ENCODE measurements at regions not wholly inside any gene's neighbourhood (a gene's known extent, or its start where the extent isn't known, plus 50 kb on each side); places are given as distances from the start of the nearest gene placed in this dataset.
A peak's percentile ranks its signal among the peaks of the same experiment; 100 is the strongest.

- no peak for DNase-seq (ENCODE audit: low read depth, low spot score)
These were observed 52.4 kb upstream of the WDR26 start for GRCh38 chr1:224486801-224487583.

- DNase-seq (ENCODE audit: low read depth, low spot score), result no peak
These were observed 54.4 kb upstream of the WDR26 start for GRCh38 chr1:224488806-224489499.

GRCh38 chr1:224489534-224490365, 55.2 kb upstream of the WDR26 start:
- DNase-seq (ENCODE audit: low read depth, low spot score), result no peak

- no peak for DNase-seq (ENCODE audit: low read depth, low spot score)
These were observed 56.2 kb upstream of the WDR26 start for GRCh38 chr1:224490549-224491537.

DNA sequence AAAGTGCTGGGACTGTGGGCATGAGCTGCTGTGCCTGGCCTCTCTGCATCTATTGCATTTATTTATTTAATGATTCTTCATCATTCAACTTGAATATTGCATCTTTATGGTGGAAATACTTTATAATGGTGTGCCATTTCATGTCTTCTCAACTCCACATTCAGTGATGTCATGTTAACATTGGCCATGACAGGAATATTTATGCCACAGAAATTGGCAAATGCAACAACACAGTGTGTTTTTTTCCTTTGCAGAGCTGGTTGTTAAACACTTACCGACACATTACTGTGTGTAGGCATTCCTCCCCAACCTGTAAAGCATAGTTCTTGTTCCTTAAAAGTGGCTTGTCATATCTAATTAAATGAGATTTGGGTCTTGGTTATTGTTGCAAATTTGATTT, 57.4 kb upstream of the WDR26 start:
- DNase-seq (ENCODE audit: low read depth, low spot score), result no peak

DNA sequence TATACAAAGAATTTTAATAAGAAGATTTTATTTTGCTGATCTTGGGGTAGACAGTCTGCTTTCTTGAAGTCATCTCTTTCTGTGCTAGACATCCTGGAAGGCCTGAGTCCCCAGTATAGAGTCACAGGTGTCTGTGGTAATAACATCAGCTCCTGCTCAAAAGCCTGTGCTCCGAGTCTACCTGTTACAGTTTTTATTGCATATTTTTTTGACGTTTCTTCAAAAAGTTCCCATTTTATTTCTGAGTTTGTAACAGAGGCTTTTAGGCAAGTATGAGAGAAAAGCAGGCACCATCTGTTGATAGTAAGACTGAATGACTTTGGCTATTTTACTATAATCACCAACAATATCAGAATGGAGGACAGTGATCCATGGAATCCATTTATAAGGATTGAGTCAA, 58.0 kb upstream of the WDR26 start:
- DNase-seq (ENCODE audit: low read depth, low spot score), result no peak

DNA sequence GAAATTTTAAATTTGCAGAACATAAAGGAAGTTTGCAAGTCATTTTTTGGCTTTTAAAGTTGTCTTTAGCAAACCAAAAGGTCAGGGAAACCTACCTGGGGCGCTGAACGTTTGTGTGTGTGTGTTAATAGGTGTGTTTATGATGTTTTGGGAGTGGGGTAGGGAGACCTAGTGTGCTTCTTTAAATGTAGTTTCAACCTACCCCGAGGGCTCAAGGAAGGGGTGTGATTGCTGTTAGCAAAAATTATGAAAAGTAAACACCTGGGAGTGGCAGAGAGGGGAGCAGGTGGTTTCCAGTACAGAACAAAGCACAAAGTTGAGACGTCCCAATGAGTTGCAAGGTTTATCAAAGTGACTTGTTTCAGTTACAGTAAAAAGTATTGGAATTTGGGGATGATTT, 58.7 kb upstream of the WDR26 start:
- no peak for DNase-seq (ENCODE audit: low read depth, low spot score)

- no peak for DNase-seq (ENCODE audit: low read depth, low spot score)
These were observed 59.7 kb upstream of the WDR26 start for GRCh38 chr1:224494343-224494742.

GRCh38 chr1:224495866-224496265, 61.3 kb upstream of the WDR26 start:
- DNase-seq (ENCODE audit: low read depth, low spot score), result no peak

GRCh38 chr1:224496826-224497225, 62.2 kb upstream of the WDR26 start:
- DNase-seq (ENCODE audit: low read depth, low spot score), result no peak

GRCh38 chr1:224497714-224498573, 63.3 kb upstream of the WDR26 start:
- DNase-seq (ENCODE audit: low read depth, low spot score), result peak; percentile 66

- peak; percentile 57 for DNase-seq (ENCODE audit: low read depth, low spot score)
These were observed 64.1 kb upstream of the WDR26 start for GRCh38 chr1:224498574-224499170.

DNA sequence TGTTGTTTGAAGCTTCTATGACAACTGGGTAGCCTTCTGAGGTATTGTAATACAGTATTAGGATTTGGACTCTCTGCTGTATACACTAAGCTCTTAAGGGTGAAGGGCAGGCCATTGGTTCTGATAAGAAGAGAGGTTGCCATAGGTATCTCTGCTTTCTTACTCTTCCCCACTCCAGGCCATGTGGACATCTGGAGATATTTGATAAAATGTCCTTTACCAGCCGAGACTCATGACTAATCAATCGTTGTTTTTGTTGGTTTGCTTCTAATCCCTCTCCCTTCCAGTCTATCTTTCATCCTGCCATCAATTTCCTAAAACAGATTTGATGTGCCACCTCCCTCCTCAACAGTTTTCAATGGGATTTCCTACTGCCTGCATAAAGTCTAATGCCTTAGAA, 64.6 kb upstream of the WDR26 start:
- DNase-seq (ENCODE audit: low read depth, low spot score), result no peak

DNA sequence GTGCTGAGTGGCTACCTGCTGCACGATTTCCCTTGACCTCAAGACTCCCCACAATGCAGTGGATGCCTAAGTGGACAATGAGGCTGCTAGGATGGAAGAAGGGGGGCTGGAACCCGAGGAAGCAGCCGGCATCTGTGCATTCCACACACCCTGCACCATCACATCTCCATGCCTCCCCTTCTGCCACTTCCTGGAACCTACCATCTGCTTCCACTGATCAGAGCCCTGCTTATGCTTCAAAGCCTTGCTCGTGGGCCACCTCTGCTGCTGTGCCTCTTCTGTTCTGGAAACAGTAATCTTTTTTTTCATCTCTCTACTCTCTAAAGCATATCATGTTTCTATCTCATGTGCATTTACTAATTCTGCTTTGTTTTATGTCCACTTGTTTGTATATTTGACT, 66.2 kb upstream of the WDR26 start:
- no peak for DNase-seq (ENCODE audit: low read depth, low spot score)

DNA sequence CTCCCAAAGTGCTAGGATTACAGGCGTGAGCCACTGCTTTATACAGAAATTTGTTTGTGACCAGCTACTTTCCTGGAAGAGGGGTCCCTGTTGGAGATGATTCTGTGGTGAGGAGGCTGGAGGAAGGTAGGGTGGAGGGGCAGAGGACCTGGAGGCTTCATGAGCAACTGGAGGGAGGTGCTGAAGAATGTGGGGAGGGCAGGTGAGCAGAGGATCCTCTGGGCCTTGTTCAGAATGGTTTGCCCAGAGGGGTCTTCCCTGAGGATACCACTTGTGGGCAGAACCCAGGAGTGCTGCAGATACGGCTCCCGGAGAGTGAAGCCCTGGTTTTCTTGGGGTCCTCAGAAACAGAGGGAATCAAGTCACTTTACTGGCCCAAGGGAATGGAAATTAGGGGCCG, 67.2 kb upstream of the WDR26 start:
- DNase-seq (ENCODE audit: low read depth, low spot score), result no peak

GRCh38 chr1:224502459-224503160, 68.0 kb upstream of the WDR26 start:
- DNase-seq (ENCODE audit: low read depth, low spot score), result no peak

GRCh38 chr1:224503161-224504118, 68.8 kb upstream of the WDR26 start:
- peak; percentile 72 for DNase-seq (ENCODE audit: low read depth, low spot score)
